K562 (cell line): ENCODE measurements at regions not wholly inside any gene's neighbourhood (a gene's known extent, or its start where the extent isn't known, plus 50 kb on each side); places are given as distances from the start of the nearest gene placed in this dataset.

ENCODE experiments used
- CTCF ChIP-seq, 3 experiments: IDR thresholded peaks in 2 of 3; conservative IDR thresholded peaks in 1 of 3; 2 replicates each; pipeline ENCODE4 v1.5.1; 2011 to 2012; ENCODE audit warnings: low read length in 3 of 3, mild to moderate bottlenecking in 3 of 3, control low read depth in 2 of 3, improper control_type of control experiment in 1 of 3, inconsistent platforms in 1 of 3, low read depth in 1 of 3, mixed read lengths in 1 of 3, moderate library complexity in 1 of 3; ENCODE audit not compliant: insufficient read depth in 2 of 3
- SP2 ChIP-seq: IDR thresholded peaks from 2 replicates; pipeline ENCODE4 v1.6.1; 2011; ENCODE audit warnings: mild to moderate bottlenecking, low read depth, low read length, moderate library complexity; ENCODE audit not compliant: poor library complexity, severe bottlenecking; ENCODE audit errors: extremely low read depth

- peak in 2 of 3 experiments; percentile 27 to 70; a peak in 4 of 6 replicates for TF ChIP-seq CTCF (IDR thresholded peaks at IDR 0.05 in 2 of 3, conservative IDR thresholded peaks at IDR 0.05 in 1 of 3; ENCODE audit: insufficient read depth in 2 of 3, low read depth in 1 of 3, low read length in 3 of 3)
- no peak for TF ChIP-seq SP2
These were observed 75.2 kb upstream of the CHD6 start for GRCh38 chr20:41693136-41693979.
